HG03432 (cell line): ENCODE measurements at regions not wholly inside any gene's neighbourhood (a gene's known extent, or its start where the extent isn't known, plus 50 kb on each side); places are given as distances from the start of the nearest gene placed in this dataset.

Experiments
- ATAC-seq: cut with Tn5 transposase; IDR thresholded peaks from one replicate; pipeline ENCODE4 v1.9.1; 2021; ENCODE audit warnings: mild to moderate bottlenecking, moderate library complexity; ENCODE audit not compliant: unreplicated experiment

DNA sequence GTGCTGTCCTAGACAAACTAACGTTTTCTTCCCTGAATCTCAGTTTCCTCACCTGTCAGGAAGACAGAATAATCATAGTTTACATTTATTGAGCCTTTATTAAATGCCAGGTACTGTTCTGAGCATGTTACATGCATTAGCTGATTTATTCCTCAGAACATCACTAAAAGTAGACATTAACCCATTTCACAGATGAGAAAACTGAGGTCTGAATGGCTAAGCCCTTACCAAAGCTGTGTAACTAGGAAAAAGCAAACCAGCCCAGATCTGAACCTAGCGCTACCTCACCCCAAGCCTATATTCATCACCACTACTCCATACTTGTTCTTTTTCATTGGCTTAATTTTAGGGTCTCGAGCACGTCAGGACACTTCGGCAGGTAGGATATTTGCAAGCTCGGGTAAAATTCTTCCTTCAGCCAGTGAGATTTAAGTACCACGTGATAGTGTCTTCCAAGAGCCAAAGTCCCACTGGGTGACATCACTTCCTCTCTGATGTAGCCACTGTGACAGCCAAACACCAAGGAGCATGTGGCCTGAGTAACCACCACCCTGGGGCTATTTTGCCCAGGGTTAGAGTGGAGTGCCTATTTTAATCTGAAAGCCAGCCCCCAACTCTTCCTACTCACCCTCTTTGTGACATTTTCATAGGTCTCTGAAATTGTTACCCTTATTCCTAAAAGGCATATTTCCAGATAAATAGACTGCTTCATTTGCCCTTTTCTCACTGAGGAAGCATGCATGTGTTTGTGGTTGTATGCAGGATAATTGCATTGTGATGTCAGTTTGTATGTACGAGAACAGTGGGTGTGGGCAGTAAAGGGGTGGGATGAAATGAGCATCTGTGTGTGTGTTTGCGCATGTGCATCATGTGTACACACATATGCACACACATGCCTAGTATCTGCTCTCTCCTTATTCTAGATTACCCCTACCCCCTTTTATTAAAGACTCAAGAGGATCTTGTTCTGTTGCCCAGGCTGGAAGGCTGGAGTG lies 62.2 kb upstream of the WSCD2 start:
- no peak for ATAC-seq

DNA sequence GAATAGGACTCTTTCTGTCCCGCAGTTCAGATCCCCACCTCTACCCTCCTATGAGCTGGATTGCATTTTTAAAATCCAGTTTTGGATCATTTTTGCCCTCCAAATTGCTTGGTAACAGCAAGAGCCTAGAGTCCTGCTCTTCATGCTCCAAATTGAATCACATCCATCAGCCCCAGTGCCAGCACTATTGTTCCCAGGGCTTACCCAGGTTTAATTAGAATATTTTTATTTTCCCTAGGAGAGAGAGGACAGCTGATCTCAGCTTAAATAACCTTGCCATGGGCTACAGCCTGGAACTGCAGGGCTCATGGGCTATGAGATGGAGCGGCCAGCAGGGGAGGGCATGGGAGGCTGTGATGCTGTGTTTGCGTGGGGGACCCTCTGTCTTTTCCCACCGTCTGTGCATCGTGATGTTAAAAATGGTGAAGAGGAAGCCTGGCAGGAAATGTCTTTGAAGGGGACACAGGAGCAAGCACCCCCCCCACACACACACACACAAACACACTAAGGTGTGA lies 59.4 kb upstream of the WSCD2 start:
- ATAC-seq: no peak

DNA sequence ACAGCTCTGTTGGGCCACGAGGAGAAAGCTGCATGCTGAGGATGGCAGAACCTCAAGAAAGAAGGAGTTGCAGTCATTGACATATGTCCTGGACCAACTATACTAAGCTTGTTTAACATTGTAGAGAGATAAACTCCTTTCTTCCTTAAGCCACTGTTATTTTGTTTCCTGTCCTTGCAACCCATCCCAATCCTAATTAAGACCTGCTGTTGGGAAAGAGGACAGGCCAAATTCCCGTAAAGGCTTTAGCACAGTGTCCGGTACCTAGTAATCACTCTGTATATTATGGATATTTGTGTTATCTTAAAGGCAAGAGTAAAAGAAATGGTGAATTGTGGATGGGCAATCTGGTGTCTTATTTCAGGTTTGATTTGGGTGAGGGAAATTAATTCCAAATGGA lies 53.5 kb upstream of the WSCD2 start:
- no peak for ATAC-seq

DNA sequence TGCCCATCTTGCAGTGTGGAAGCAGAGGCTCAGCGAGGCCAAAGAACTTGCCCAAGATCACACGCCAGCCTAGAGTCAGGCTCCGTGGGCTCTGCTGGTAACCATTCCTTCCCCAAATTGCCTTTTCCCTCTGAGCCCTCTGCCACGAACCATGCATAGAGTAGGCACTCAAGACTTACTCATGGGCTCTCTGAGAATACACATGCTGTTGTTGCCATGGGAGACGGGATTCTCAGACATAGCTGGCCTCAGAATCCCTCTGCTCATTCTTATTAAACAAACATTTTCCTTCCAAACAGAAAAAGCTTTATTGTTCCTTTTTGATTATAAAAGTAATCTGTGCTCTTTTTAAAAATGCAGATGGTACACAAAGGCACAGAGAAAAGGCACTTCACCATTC lies 52.5 kb upstream of the WSCD2 start:
- ATAC-seq: no peak

DNA sequence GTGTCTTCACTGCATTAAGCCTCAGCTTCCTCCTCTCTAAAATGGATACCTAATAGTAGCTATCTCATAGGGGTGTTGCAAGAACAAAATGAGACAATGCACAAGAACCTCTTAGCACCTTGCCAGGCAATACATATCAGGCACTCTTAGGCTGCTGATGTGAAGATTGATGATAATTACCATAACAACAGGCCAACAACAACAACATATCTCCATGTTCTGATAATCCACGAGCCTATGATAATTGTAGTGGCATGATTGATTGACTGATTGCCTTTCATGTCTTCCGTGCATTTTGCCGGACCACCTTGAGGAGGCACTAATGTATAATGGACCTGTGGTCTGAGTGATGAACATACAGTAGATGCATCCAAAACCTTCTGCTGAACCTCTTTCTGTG lies 50.7 kb upstream of the WSCD2 start:
- ATAC-seq: no peak
